ENCODE measurements at regions not wholly inside any gene's neighbourhood (a gene's known extent, or its start where the extent isn't known, plus 50 kb on each side); places are given as distances from the start of the nearest gene placed in this dataset.

GRCh38 chr5:82613891-82614290 is 335.7 kb upstream of the RPS23 start:
- Histone ChIP-seq H3K4me3 (ENCODE audit: extremely low read depth in 1 of 4, insufficient read depth in 2 of 4, low read depth in 3 of 4, low read length in 4 of 4) (no peak overlapping the region), H3K27ac (ENCODE audit: low read depth, low read length) (no peak overlapping the region), H3K18ac (ENCODE audit: extremely low read depth, low read length) (no peak overlapping the region), H2AK5ac (ENCODE audit: low read depth, low read length) (no peak overlapping the region), H2BK12ac (ENCODE audit: low read depth, low read length) (no peak overlapping the region), H4K5ac (ENCODE audit: insufficient read length, low read depth, low read length) (no peak overlapping the region), H2BK15ac (ENCODE audit: low read length) (no peak overlapping the region), H3K23ac (ENCODE audit: insufficient read length) (no peak overlapping the region), H3K56ac (replicated peaks; ENCODE audit: insufficient read length, low read depth, low read length) (no peak overlapping the region), H2AFZ (ENCODE audit: low read length) (no peak overlapping the region), H2BK120ac (replicated peaks; ENCODE audit: low read depth, low read length) (no peak overlapping the region), H3K4me2 (ENCODE audit: insufficient read depth in 1 of 2, low read depth in 2 of 2, low read length in 2 of 2) (no peak overlapping the region), H3K27me3 (replicated peaks in 1 of 4; ENCODE audit: control insufficient read depth in 3 of 4, extremely low read depth in 1 of 4, insufficient read depth in 3 of 4, low read length in 3 of 4) (no peaks in the 10 kb centered on the region), H3K23me2 (ENCODE audit: low read depth, low read length) (no peaks in the 10 kb centered on the region), H3K36me3 (ENCODE audit: control insufficient read depth in 2 of 4, insufficient read depth in 4 of 4, low read length in 3 of 4) (no peaks in the 10 kb centered on the region), H4K20me1 (replicated peaks in 1 of 2; ENCODE audit: control insufficient read depth in 1 of 2, insufficient read depth in 2 of 2, low read length in 2 of 2) (no peaks in the 10 kb centered on the region), H3K4ac (replicated peaks; ENCODE audit: insufficient read length, low read depth, low read length) (no peak overlapping the region), H3K4me1 (replicated peaks in 1 of 4; ENCODE audit: control insufficient read depth in 3 of 4, insufficient read depth in 4 of 4, low read length in 3 of 4) (no peaks in the 10 kb centered on the region), H3K9ac (replicated peaks in 1 of 4; ENCODE audit: extremely low read depth in 1 of 4, low read depth in 3 of 4, low read length in 3 of 4) (no peak overlapping the region), H3K9me3 (ENCODE audit: insufficient read depth in 2 of 2, low read depth in 1 of 2, low read length in 1 of 2) (no peaks in the 10 kb centered on the region), H3K79me1 (ENCODE audit: low read depth, low read length) (no peaks in the 10 kb centered on the region), H3K79me2 (ENCODE audit: control insufficient read depth in 1 of 2, insufficient read depth in 2 of 2, low read length in 2 of 2) (no peaks in the 10 kb centered on the region), H4K8ac (ENCODE audit: extremely low read depth, insufficient read depth, low read length) (no peak overlapping the region), H4K91ac (replicated peaks; ENCODE audit: insufficient read length, low read length) (no peak overlapping the region), H3K14ac (ENCODE audit: insufficient read length) (no peak overlapping the region), H2BK5ac (ENCODE audit: low read depth, low read length) (no peak overlapping the region), H2BK20ac (ENCODE audit: low read length) (no peak overlapping the region)
- FAIRE-seq, result no peak
- no peak for DNase-seq (ENCODE audit: low read depth in 1 of 2, low spot score in 2 of 2)
- POLR2A ChIA-PET (ENCODE audit: partially characterized antibody), result no interaction called here
- CTCF ChIA-PET (ENCODE audit: partially characterized antibody), result interaction anchor here (1.4 kb wide), 1 partner anchor 12 kb away, joined by 3 read pairs; no protein-coding TSS in a partner anchor
- TF ChIP-seq SAP30 (IDR thresholded peaks at IDR 0.05; ENCODE audit: insufficient read depth, insufficient replicate concordance, low read length) (no peak), JUND (IDR thresholded peaks at IDR 0.05; ENCODE audit: low read length) (no peak), SP4 (IDR thresholded peaks at IDR 0.05; ENCODE audit: low read length) (no peak), SIN3A (conservative IDR thresholded peaks at IDR 0.05 in 1 of 2, IDR thresholded peaks at IDR 0.05 in 1 of 2; ENCODE audit: low read depth in 1 of 2, low read length in 2 of 2) (no peak), E2F6 (IDR thresholded peaks at IDR 0.05) (no peak), RFX5 (IDR thresholded peaks at IDR 0.05; ENCODE audit: borderline replicate concordance, low read depth, low read length) (no peak), CEBPB (IDR thresholded peaks at IDR 0.05; ENCODE audit: low read depth, low read length) (no peak), BCL11A (IDR thresholded peaks at IDR 0.05; ENCODE audit: low read depth in 2 of 2, low read length in 2 of 2) (no peak)

Measured in H1 (cell line).